HEK293T (cell line): ENCODE measurements at regions not wholly inside any gene's neighbourhood (a gene's known extent, or its start where the extent isn't known, plus 50 kb on each side); places are given as distances from the start of the nearest gene placed in this dataset.

ENCODE experiments used
- ARNT ChIP-seq: fragments of 450-650 bp; IDR thresholded peaks from 2 replicates; pipeline ENCODE4 v1.6.1; 2017; ENCODE audit warnings: mild to moderate bottlenecking
- ELF4 ChIP-seq: fragments of 450-650 bp; IDR thresholded peaks from 2 replicates; pipeline ENCODE4 v1.6.1; 2017; ENCODE audit warnings: antibody characterized with exemption
- FOXK2 ChIP-seq: fragments of 450-650 bp; IDR thresholded peaks from 2 replicates; pipeline ENCODE4 v1.6.1; 2016; ENCODE audit warnings: mild to moderate bottlenecking
- FOXM1 ChIP-seq: fragments of 450-650 bp; IDR thresholded peaks from 2 replicates; pipeline ENCODE4 v1.6.1; 2017; ENCODE audit warnings: mild to moderate bottlenecking, borderline replicate concordance
- L3MBTL2 ChIP-seq: fragments of 450-650 bp; conservative IDR thresholded peaks from 2 replicates; pipeline ENCODE4 v1.6.1; 2016; ENCODE audit warnings: mild to moderate bottlenecking
- SP1 ChIP-seq: fragments of 450-650 bp; IDR thresholded peaks from 2 replicates; pipeline ENCODE4 v1.6.1; 2017
- SUZ12 ChIP-seq: fragments of 450-650 bp; IDR thresholded peaks from 2 replicates; pipeline ENCODE4 v1.6.1; 2016; ENCODE audit warnings: mild to moderate bottlenecking
- TARDBP ChIP-seq: fragments of 450-650 bp; IDR thresholded peaks from 2 replicates; pipeline ENCODE4 v1.6.1; 2016
- TF ChIP-seq, protein P1 (sequence below): fragments of 450-650 bp; IDR thresholded peaks from 2 replicates; pipeline ENCODE4 v1.6.1; 2016

- TF ChIP-seq, protein P1, sequence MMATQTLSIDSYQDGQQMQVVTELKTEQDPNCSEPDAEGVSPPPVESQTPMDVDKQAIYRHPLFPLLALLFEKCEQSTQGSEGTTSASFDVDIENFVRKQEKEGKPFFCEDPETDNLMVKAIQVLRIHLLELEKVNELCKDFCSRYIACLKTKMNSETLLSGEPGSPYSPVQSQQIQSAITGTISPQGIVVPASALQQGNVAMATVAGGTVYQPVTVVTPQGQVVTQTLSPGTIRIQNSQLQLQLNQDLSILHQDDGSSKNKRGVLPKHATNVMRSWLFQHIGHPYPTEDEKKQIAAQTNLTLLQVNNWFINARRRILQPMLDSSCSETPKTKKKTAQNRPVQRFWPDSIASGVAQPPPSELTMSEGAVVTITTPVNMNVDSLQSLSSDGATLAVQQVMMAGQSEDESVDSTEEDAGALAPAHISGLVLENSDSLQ, result no peak
- TF ChIP-seq SUZ12, result no peak
- TF ChIP-seq SP1, result no peak
- no peak for TF ChIP-seq FOXK2
- TF ChIP-seq TARDBP, result no peak
- no peak for TF ChIP-seq L3MBTL2
- TF ChIP-seq FOXM1, result no peak
- TF ChIP-seq ARNT, result no peak
- no peak for TF ChIP-seq ELF4
These were observed 93.7 kb upstream of the PROKR2 start for GRCh38 chr20:5410470-5410869.
